ENCODE measurements at regions not wholly inside any gene's neighbourhood (a gene's known extent, or its start where the extent isn't known, plus 50 kb on each side); places are given as distances from the start of the nearest gene placed in this dataset.

- DNase-seq (ENCODE audit: low spot score): no peak
- H3K4me2 ChIP-seq (ENCODE audit: low read length): no peak overlapping the region
- no peaks in the 10 kb centered on the region for H3K79me2 ChIP-seq (ENCODE audit: insufficient read depth, low read depth, low read length)
- no peak overlapping the region for H3K4me3 ChIP-seq (ENCODE audit: low read depth, low read length, poor library complexity, severe bottlenecking)
- no peak overlapping the region for H3K27ac ChIP-seq (ENCODE audit: low read depth, low read length, poor library complexity, severe bottlenecking)
- CTCF ChIA-PET (ENCODE audit: unreplicated experiment): no interaction called here
- no peak for TF ChIP-seq CTCF (conservative IDR thresholded peaks at IDR 0.05; ENCODE audit: low read length)
- TF ChIP-seq EZH2phosphoT487 (IDR thresholded peaks at IDR 0.05; ENCODE audit: borderline replicate concordance, low read depth, low read length): no peak
- intact Hi-C loops (cut with micrococcal nuclease; ENCODE audit: unreplicated experiment): no loop called here
- H3K9me3 ChIP-seq (ENCODE audit: low read length): no peaks in the 10 kb centered on the region
- H4K20me1 ChIP-seq (ENCODE audit: insufficient read depth, low read length): no peaks in the 10 kb centered on the region
- H3K4me1 ChIP-seq (ENCODE audit: insufficient read depth, low read length, poor library complexity, severe bottlenecking): no peaks in the 10 kb centered on the region
- POLR2A ChIA-PET: no interaction called here
- H3K36me3 ChIP-seq (ENCODE audit: insufficient read depth, low read length): no peaks in the 10 kb centered on the region
- BruUV-seq (replicated peaks): no TSS peak
- H3K9me2 ChIP-seq (ENCODE audit: insufficient read depth, low read length): no peaks in the 10 kb centered on the region
- no peak overlapping the region for H2AFZ ChIP-seq (ENCODE audit: low read length)
Observed at GRCh38 chr10:104576611-104577010, 64.5 kb upstream of the SORCS3 start.

- H4K20me1 ChIP-seq (ENCODE audit: insufficient read depth, low read length): no peaks in the 10 kb centered on the region
- no peak overlapping the region for H3K4me2 ChIP-seq (ENCODE audit: low read length)
- TF ChIP-seq CTCF (conservative IDR thresholded peaks at IDR 0.05; ENCODE audit: low read length) (no peak), EZH2phosphoT487 (IDR thresholded peaks at IDR 0.05; ENCODE audit: borderline replicate concordance, low read depth, low read length) (no peak)
- H2AFZ ChIP-seq (ENCODE audit: low read length): no peak overlapping the region
- no peaks in the 10 kb centered on the region for H3K4me1 ChIP-seq (ENCODE audit: insufficient read depth, low read length, poor library complexity, severe bottlenecking)
- H3K9me2 ChIP-seq (ENCODE audit: insufficient read depth, low read length): no peaks in the 10 kb centered on the region
- intact Hi-C loops (cut with micrococcal nuclease; ENCODE audit: unreplicated experiment): no loop called here
- no peaks in the 10 kb centered on the region for H3K36me3 ChIP-seq (ENCODE audit: insufficient read depth, low read length)
- H3K4me3 ChIP-seq (ENCODE audit: low read depth, low read length, poor library complexity, severe bottlenecking): no peak overlapping the region
- DNase-seq (ENCODE audit: low spot score): no peak
- ChIA-PET CTCF (ENCODE audit: unreplicated experiment) (no interaction called here), POLR2A (no interaction called here)
- no peaks in the 10 kb centered on the region for H3K79me2 ChIP-seq (ENCODE audit: insufficient read depth, low read depth, low read length)
- H3K9me3 ChIP-seq (ENCODE audit: low read length): no peaks in the 10 kb centered on the region
- no TSS peak for BruUV-seq (replicated peaks)
- no peak overlapping the region for H3K27ac ChIP-seq (ENCODE audit: low read depth, low read length, poor library complexity, severe bottlenecking)
Observed at GRCh38 chr10:104577163-104577562, 63.9 kb upstream of the SORCS3 start.

GRCh38 chr10:104577861-104578521 lies 63.1 kb upstream of the SORCS3 start:
- no TSS peak for BruUV-seq (replicated peaks)
- CTCF ChIA-PET (ENCODE audit: unreplicated experiment): no interaction called here

More at GRCh38 chr10:104577861-104578521, 63.1 kb upstream of the SORCS3 start:
- Histone ChIP-seq H2AFZ (ENCODE audit: low read length) (no peak overlapping the region), H3K9me2 (ENCODE audit: insufficient read depth, low read length) (no peaks in the 10 kb centered on the region), H3K4me1 (ENCODE audit: insufficient read depth, low read length, poor library complexity, severe bottlenecking) (no peaks in the 10 kb centered on the region), H3K27ac (ENCODE audit: low read depth, low read length, poor library complexity, severe bottlenecking) (no peak overlapping the region), H4K20me1 (ENCODE audit: insufficient read depth, low read length) (no peaks in the 10 kb centered on the region), H3K9me3 (ENCODE audit: low read length) (no peaks in the 10 kb centered on the region), H3K4me2 (ENCODE audit: low read length) (no peak overlapping the region), H3K79me2 (ENCODE audit: insufficient read depth, low read depth, low read length) (no peaks in the 10 kb centered on the region), H3K36me3 (ENCODE audit: insufficient read depth, low read length) (no peaks in the 10 kb centered on the region), H3K4me3 (ENCODE audit: low read depth, low read length, poor library complexity, severe bottlenecking) (no peak overlapping the region)
- intact Hi-C loops (cut with micrococcal nuclease; ENCODE audit: unreplicated experiment): no loop called here
- POLR2A ChIA-PET: interaction anchor here (0.5 kb wide), 1 partner anchor 19 kb away, joined by 3 read pairs; no protein-coding TSS in a partner anchor
- TF ChIP-seq CTCF (conservative IDR thresholded peaks at IDR 0.05; ENCODE audit: low read length) (no peak), EZH2phosphoT487 (IDR thresholded peaks at IDR 0.05; ENCODE audit: borderline replicate concordance, low read depth, low read length) (no peak)
- no peak for DNase-seq (ENCODE audit: low spot score)
